PC-3 (cell line): ENCODE measurements at regions not wholly inside any gene's neighbourhood (a gene's known extent, or its start where the extent isn't known, plus 50 kb on each side); places are given as distances from the start of the nearest gene placed in this dataset.

Experiments used
- CTCF ChIP-seq: fragments of 300-600 bp; sonication (generic); conservative IDR thresholded peaks from 2 replicates; pipeline ENCODE4 v1.5.1; 2017; ENCODE audit warnings: antibody characterized with exemption, low read depth, mild to moderate bottlenecking, low read length
- EZH2 ChIP-seq: fragments of 300-600 bp; sonication (generic); IDR thresholded peaks from one replicate; pipeline ENCODE4 v1.6.1; 2017; ENCODE audit warnings: antibody characterized with exemption, mild to moderate bottlenecking, low read length; ENCODE audit not compliant: unreplicated experiment
- EZH2phosphoT487 ChIP-seq: fragments of 300-600 bp; sonication (generic); IDR thresholded peaks from 2 replicates; pipeline ENCODE4 v1.6.1; 2018; ENCODE audit warnings: mild to moderate bottlenecking, antibody characterized with exemption, low read length, borderline replicate concordance

GRCh38 chr16:62639890-62640289 is 603.7 kb upstream of the CDH8 start:
- TF ChIP-seq CTCF (no peak), EZH2phosphoT487 (no peak), EZH2 (no peak)
